Kidney epithelial cell (primary cell): ENCODE measurements at regions not wholly inside any gene's neighbourhood (a gene's known extent, or its start where the extent isn't known, plus 50 kb on each side); places are given as distances from the start of the nearest gene placed in this dataset.

Experiments
- DNase-seq: peaks from one replicate; pipeline ENCODE4 v3.0.0-alpha.2; 2010; ENCODE audit warnings: low read depth
- H3K27me3 ChIP-seq: 2 replicates; pipeline ENCODE4 v1.6.0; 2011; ENCODE audit warnings: low read length; ENCODE audit not compliant: control insufficient read depth, insufficient read depth
- H3K36me3 ChIP-seq: 2 replicates; pipeline ENCODE4 v1.5.1; 2011; ENCODE audit warnings: low read length; ENCODE audit not compliant: control insufficient read depth, insufficient read depth
- H3K4me3 ChIP-seq: 2 replicates; pipeline ENCODE4 v1.5.1; 2011; ENCODE audit warnings: low read depth, mild to moderate bottlenecking, control low read depth, low read length
- CTCF ChIP-seq: IDR thresholded peaks from 2 replicates; pipeline ENCODE4 v1.5.1; 2011; ENCODE audit warnings: mild to moderate bottlenecking, moderate library complexity, low read length, control low read depth, inconsistent platforms; ENCODE audit not compliant: insufficient read depth, poor library complexity, severe bottlenecking

DNA sequence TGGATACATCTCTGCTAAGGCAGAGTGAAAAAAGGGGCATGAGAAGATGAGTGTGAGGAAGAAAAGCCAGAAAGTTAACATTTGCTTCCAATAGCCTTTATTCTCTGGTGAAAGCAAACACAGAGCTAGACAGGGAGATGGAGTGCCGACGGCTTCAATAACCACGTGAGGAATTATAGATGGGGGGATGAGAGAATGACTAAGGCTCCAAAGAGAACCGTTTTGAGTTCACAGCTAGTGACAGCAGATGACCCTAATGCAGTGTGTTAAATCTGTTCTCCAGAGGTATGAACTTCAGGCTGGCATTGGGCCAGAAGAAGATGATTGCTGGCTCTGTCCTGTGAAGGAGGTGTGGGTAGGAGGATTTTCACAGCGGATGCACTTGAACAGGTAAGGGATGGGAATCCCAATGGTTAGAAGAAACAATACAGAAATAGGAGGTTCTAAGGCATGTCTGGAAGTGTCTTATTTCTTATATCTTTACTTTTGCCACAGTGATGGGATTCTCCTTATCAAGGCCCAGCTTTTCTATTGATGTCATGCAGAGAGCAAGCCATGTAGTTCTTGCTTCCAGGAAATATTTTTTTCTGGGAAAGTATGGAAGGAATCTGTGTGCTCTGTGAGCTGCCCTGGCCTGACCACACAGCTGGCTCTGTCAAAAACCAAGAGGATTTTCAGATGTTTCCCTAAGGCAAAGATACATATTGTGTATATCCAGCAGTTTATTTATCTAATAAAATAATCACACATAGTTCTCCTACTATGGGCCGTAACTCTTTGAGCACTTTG is 573.8 kb downstream of the LTN1 start:
- no peak for DNase-seq
- Histone ChIP-seq H3K4me3 (no peak overlapping the region), H3K27me3 (no peaks in the 10 kb centered on the region), H3K36me3 (no peaks in the 10 kb centered on the region)
- TF ChIP-seq CTCF, result no peak

DNA sequence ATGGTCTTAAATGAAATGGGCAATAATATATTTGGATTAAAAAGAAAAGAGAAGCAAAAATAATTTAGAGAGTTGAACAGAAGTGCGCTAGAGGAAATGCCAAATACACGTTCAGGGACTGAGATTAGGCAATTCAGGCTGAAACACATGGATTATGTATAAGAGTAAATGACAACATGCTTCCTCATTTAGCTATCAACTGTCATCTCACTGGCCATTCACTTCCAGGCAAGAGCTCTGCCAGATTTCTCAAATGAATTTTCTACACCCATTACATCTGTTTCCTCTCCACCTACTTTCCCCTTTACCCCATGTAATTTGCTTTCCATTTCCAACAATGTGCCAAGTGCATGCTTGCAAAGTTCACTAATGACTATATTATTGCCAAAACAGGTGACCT is 582.4 kb downstream of the LTN1 start:
- H3K4me3 ChIP-seq, result no peak overlapping the region

GRCh38 chr21:28402616-28402989 is 590.1 kb downstream of the LTN1 start:
- Histone ChIP-seq H3K4me3 (no peak overlapping the region), H3K36me3 (no peaks in the 10 kb centered on the region), H3K27me3 (peaks cover 2% of the 10 kb centered on the region)
- DNase-seq, result no peak
- TF ChIP-seq CTCF, result no peak

More for the DNA sequence above, 582.4 kb downstream of the LTN1 start:
- no peak for TF ChIP-seq CTCF
- no peak for DNase-seq
- Histone ChIP-seq H3K27me3 (no peaks in the 10 kb centered on the region), H3K36me3 (no peaks in the 10 kb centered on the region)

DNA sequence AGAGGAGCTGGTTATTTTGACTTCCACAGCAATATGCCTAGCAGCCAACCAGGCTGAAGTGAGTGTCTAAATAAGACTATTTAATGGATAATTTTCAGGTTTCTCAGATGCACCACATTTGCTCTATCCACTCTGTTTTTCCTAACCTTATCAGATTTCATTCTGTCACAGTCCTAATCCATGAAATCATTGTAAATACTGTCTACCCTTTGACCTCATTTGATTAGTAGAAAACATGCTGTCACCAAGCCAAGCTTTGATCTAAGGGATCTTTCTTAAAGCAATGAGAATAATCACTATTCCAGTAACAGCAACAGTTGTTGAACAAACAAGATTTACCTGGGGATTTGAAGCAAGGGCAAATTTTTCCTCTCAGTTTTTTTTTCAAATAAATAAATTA is 595.6 kb downstream of the LTN1 start:
- no peaks in the 10 kb centered on the region for H3K36me3 ChIP-seq
- no peak overlapping the region for H3K4me3 ChIP-seq
- no peak for DNase-seq
- peaks cover 2% of the 10 kb centered on the region for H3K27me3 ChIP-seq
- TF ChIP-seq CTCF, result no peak

DNA sequence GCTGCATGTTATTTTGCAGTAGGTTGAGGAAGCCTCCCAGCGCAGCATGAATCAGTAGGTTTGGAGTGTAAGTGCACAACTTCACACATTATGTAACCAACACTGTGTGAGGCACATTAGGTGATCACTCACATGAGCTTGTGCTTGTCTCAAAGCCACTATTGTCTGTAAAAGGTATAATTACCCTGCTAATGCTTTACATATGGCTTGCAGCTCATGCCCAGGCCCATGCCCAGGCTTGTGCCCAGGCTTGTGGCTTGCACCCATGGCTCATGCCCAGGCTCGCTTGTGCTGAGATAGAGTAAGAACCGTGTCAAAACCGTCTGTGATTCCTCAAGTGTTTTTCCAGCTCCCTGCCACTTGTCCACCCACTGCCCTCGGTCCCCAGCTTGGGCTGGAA is 596.3 kb downstream of the LTN1 start:
- peaks cover 2% of the 10 kb centered on the region for H3K27me3 ChIP-seq
- DNase-seq, result no peak
- TF ChIP-seq CTCF, result no peak
- H3K36me3 ChIP-seq, result no peaks in the 10 kb centered on the region
- no peak overlapping the region for H3K4me3 ChIP-seq

DNA sequence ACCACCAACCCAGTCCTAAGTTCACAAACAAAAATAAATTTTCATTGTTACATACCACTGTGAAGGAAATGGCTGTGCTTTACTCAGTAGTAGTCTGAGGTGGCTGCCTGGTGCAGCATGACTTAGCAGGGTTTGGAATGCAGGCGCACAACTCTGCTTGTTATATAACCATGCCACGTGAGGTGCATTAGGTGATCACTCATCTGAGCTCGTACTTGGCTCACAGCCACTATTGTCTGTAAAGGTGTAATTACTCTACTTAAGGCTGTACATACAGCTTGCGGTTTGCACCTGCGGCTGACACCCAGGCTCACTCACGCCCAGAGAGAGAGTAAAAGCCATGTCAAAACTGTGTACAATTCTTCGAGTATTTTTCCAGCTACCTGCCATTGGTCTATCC is 599.4 kb downstream of the LTN1 start:
- Histone ChIP-seq H3K4me3 (no peak overlapping the region), H3K27me3 (peaks cover 4% of the 10 kb centered on the region), H3K36me3 (no peaks in the 10 kb centered on the region)
- DNase-seq, result peak; percentile 79
- TF ChIP-seq CTCF, result no peak
